ENCODE measurements at regions not wholly inside any gene's neighbourhood (a gene's known extent, or its start where the extent isn't known, plus 50 kb on each side); places are given as distances from the start of the nearest gene placed in this dataset.

DNA sequence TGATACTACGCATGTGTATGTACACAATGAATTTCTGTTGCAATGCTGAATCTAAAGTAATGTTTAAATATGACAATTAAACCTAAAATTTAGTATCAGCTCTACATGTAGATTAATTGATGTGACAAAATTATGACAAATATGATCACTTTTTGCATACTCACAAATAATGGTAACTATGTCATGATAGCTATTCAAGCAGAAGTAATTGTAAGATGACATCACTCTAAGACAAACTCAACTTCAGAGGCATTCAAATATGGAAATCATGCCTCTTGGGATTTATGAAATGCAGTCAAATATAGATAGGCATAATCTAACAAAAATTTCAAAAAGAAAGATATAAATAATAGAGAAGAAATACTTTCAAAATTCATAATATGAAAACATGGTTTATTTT, 571.7 kb upstream of the LRFN5 start:
- no peak overlapping the region for H3K4me2 ChIP-seq (ENCODE audit: low read depth, low read length, poor library complexity, severe bottlenecking)
- TF ChIP-seq, protein P1, sequence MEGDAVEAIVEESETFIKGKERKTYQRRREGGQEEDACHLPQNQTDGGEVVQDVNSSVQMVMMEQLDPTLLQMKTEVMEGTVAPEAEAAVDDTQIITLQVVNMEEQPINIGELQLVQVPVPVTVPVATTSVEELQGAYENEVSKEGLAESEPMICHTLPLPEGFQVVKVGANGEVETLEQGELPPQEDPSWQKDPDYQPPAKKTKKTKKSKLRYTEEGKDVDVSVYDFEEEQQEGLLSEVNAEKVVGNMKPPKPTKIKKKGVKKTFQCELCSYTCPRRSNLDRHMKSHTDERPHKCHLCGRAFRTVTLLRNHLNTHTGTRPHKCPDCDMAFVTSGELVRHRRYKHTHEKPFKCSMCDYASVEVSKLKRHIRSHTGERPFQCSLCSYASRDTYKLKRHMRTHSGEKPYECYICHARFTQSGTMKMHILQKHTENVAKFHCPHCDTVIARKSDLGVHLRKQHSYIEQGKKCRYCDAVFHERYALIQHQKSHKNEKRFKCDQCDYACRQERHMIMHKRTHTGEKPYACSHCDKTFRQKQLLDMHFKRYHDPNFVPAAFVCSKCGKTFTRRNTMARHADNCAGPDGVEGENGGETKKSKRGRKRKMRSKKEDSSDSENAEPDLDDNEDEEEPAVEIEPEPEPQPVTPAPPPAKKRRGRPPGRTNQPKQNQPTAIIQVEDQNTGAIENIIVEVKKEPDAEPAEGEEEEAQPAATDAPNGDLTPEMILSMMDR (IDR thresholded peaks at IDR 0.05; ENCODE audit: insufficient read depth, low read length, poor library complexity, severe bottlenecking), result no peak
- no peak for TF ChIP-seq EZH2phosphoT487 (conservative IDR thresholded peaks at IDR 0.05; ENCODE audit: low read length)
- peaks cover 5% of the 10 kb centered on the region; the same call in 1 of the 2 replicates for H3K9me3 ChIP-seq (ENCODE audit: insufficient read depth, low read length)
- no peaks in the 10 kb centered on the region for H3K27me3 ChIP-seq (ENCODE audit: low read length)
- H3K79me2 ChIP-seq (ENCODE audit: insufficient read depth, low read length), result no peaks in the 10 kb centered on the region
- H3F3A ChIP-seq (ENCODE audit: insufficient read depth), result no peaks in the 10 kb centered on the region
- no peak overlapping the region for H3K4me3 ChIP-seq (ENCODE audit: insufficient read depth, low read length, poor library complexity, severe bottlenecking)
- H3K9me2 ChIP-seq (replicated peaks; ENCODE audit: insufficient read depth, low read length), result no peaks in the 10 kb centered on the region
- no peaks in the 10 kb centered on the region for H3K36me3 ChIP-seq (ENCODE audit: low read length)
- H3K9ac ChIP-seq (ENCODE audit: low read length), result no peak overlapping the region
- H4K20me1 ChIP-seq (ENCODE audit: low read depth, low read length), result no peaks in the 10 kb centered on the region
- no peak overlapping the region for H3K27ac ChIP-seq (ENCODE audit: low read depth, low read length)
- no peak overlapping the region for H2AFZ ChIP-seq (ENCODE audit: low read depth, low read length, severe bottlenecking)

DNA sequence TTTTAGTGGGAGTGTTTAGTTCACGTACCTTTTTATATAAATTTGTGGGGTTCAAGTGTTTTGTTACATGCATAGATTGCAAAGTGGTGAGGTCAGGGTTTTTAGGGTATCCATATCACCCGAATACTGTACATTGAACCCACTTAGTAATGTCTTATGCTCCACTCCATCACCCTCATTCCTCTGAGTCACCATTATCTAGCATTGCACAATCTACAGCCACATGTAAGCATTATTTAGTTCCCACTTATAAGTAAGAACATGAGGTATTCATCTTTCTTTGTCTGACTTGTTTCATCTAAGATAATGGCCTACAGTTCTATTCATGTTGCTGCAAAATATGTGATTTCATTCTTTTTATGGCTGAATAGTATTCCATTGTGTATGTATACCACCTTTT, 583.7 kb upstream of the LRFN5 start:
- Histone ChIP-seq H3K9ac (ENCODE audit: low read length) (no peak overlapping the region), H3K9me3 (ENCODE audit: insufficient read depth, low read length) (no peaks in the 10 kb centered on the region), H4K20me1 (ENCODE audit: low read depth, low read length) (no peaks in the 10 kb centered on the region), H3K4me2 (ENCODE audit: low read depth, low read length, poor library complexity, severe bottlenecking) (no peak overlapping the region), H3K79me2 (ENCODE audit: insufficient read depth, low read length) (no peaks in the 10 kb centered on the region), H3K27ac (ENCODE audit: low read depth, low read length) (no peak overlapping the region), H3K4me3 (ENCODE audit: insufficient read depth, low read length, poor library complexity, severe bottlenecking) (no peak overlapping the region), H3F3A (ENCODE audit: insufficient read depth) (no peaks in the 10 kb centered on the region), H3K9me2 (replicated peaks; ENCODE audit: insufficient read depth, low read length) (no peaks in the 10 kb centered on the region), H2AFZ (ENCODE audit: low read depth, low read length, severe bottlenecking) (no peak overlapping the region), H3K27me3 (ENCODE audit: low read length) (no peaks in the 10 kb centered on the region), H3K36me3 (ENCODE audit: low read length) (no peaks in the 10 kb centered on the region)
- TF ChIP-seq EZH2phosphoT487 (conservative IDR thresholded peaks at IDR 0.05; ENCODE audit: low read length), result no peak
- TF ChIP-seq, protein P1 (IDR thresholded peaks at IDR 0.05; ENCODE audit: insufficient read depth, low read length, poor library complexity, severe bottlenecking), result no peak

DNA sequence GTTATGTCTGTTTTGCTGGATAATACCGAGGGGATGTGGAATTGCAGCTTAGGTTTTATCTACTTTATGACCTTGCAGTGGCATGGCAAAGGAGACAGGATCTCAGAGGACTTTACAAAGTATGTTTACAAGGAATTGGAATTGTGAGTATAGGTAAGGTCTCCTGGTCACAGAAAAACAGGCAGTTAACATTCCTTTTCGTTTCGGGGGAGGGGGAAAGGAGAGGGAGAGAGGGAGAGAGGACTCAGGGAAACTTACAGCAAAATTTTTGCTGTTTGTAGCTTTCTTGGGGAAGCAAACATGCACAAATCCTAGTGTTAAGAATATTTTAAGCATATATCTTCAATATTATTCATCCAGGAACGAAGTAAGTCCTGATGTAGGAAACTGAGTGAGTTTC, 590.5 kb upstream of the LRFN5 start:
- H3K4me2 ChIP-seq (ENCODE audit: low read depth, low read length, poor library complexity, severe bottlenecking), result no peak overlapping the region
- no peak overlapping the region for H2AFZ ChIP-seq (ENCODE audit: low read depth, low read length, severe bottlenecking)
- no peak overlapping the region for H3K9ac ChIP-seq (ENCODE audit: low read length)

More for the DNA sequence above, 590.5 kb upstream of the LRFN5 start:
- Histone ChIP-seq H3K4me3 (ENCODE audit: insufficient read depth, low read length, poor library complexity, severe bottlenecking) (no peak overlapping the region), H3K27ac (ENCODE audit: low read depth, low read length) (no peak overlapping the region), H3K79me2 (ENCODE audit: insufficient read depth, low read length) (no peaks in the 10 kb centered on the region), H3F3A (ENCODE audit: insufficient read depth) (no peaks in the 10 kb centered on the region), H3K36me3 (ENCODE audit: low read length) (peaks cover 3% of the 10 kb centered on the region; the same call in 1 of the 2 replicates), H4K20me1 (ENCODE audit: low read depth, low read length) (no peaks in the 10 kb centered on the region), H3K9me3 (ENCODE audit: insufficient read depth, low read length) (no peaks in the 10 kb centered on the region), H3K27me3 (ENCODE audit: low read length) (no peaks in the 10 kb centered on the region), H3K9me2 (replicated peaks; ENCODE audit: insufficient read depth, low read length) (no peaks in the 10 kb centered on the region)
- TF ChIP-seq, protein P1 (IDR thresholded peaks at IDR 0.05; ENCODE audit: insufficient read depth, low read length, poor library complexity, severe bottlenecking), result no peak
- no peak for TF ChIP-seq EZH2phosphoT487 (conservative IDR thresholded peaks at IDR 0.05; ENCODE audit: low read length)
